OCI-LY1 (cell line): ENCODE measurements at regions not wholly inside any gene's neighbourhood (a gene's known extent, or its start where the extent isn't known, plus 50 kb on each side); places are given as distances from the start of the nearest gene placed in this dataset.

Source experiments
- H2AFZ ChIP-seq: fragments of 200-600 bp; sonication (generic), shearing (Covaris generic); 2 replicates; pipeline ENCODE4 v1.6.0; 2014; ENCODE audit warnings: antibody characterized with exemption, mild to moderate bottlenecking, low read length
- H3F3A ChIP-seq: fragments of 200-600 bp; sonication (generic), shearing (Covaris generic); 2 replicates; pipeline ENCODE4 v1.6.0; 2014; ENCODE audit warnings: mild to moderate bottlenecking, antibody characterized with exemption, low read length, moderate library complexity; ENCODE audit not compliant: insufficient read depth
- H3K27ac ChIP-seq: fragments of 200-600 bp; sonication (generic); 2 replicates; pipeline ENCODE4 v1.5.1; 2014; ENCODE audit warnings: low read length, mixed run types, mild to moderate bottlenecking, low read depth; ENCODE audit not compliant: poor library complexity, severe bottlenecking
- H3K27me3 ChIP-seq: fragments of 200-600 bp; sonication (generic); 2 replicates; pipeline ENCODE4 v1.6.0; 2014; ENCODE audit warnings: antibody characterized with exemption, mild to moderate bottlenecking, low read length, moderate library complexity; ENCODE audit not compliant: insufficient read depth
- H3K36me3 ChIP-seq: fragments of 200-600 bp; sonication (generic); 2 replicates; pipeline ENCODE4 v1.6.1; 2014; ENCODE audit warnings: mild to moderate bottlenecking, antibody characterized with exemption, low read length, moderate library complexity, mixed read lengths; ENCODE audit not compliant: insufficient read depth
- H3K4me1 ChIP-seq: fragments of 200-600 bp; sonication (generic); 2 replicates; pipeline ENCODE4 v1.5.1; 2014; ENCODE audit warnings: mild to moderate bottlenecking, low read length, moderate library complexity; ENCODE audit not compliant: insufficient read depth, severe bottlenecking
- H3K4me2 ChIP-seq: fragments of 200-600 bp; sonication (generic), shearing (Covaris generic); 2 replicates; pipeline ENCODE4 v1.6.1; 2014; ENCODE audit warnings: low read length
- H3K4me3 ChIP-seq: fragments of 200-600 bp; sonication (generic); 2 replicates; pipeline ENCODE4 v1.5.1; 2014; ENCODE audit warnings: low read length, low read depth, mild to moderate bottlenecking, mixed read lengths; ENCODE audit not compliant: poor library complexity, severe bottlenecking
- H3K79me2 ChIP-seq: fragments of 200-600 bp; shearing (Covaris generic); 2 replicates; pipeline ENCODE4 v1.6.1; 2016; ENCODE audit warnings: mixed run types, low read length, mixed read lengths; ENCODE audit not compliant: insufficient read depth
- H3K9ac ChIP-seq: fragments of 200-600 bp; sonication (generic), shearing (Covaris generic); 2 replicates; pipeline ENCODE4 v1.6.1; 2014; ENCODE audit warnings: mild to moderate bottlenecking, low read length, mixed read lengths
- H3K9me2 ChIP-seq: fragments of 200-600 bp; sonication (generic), shearing (Covaris generic); 2 replicates; pipeline ENCODE4 v1.6.1; 2014; ENCODE audit warnings: low read depth, mild to moderate bottlenecking, low read length, mixed read lengths
- H3K9me3 ChIP-seq: fragments of 200-600 bp; shearing (Covaris generic); 2 replicates; pipeline ENCODE4 v1.6.1; 2014; ENCODE audit warnings: low read length, mixed read lengths
- H4K20me1 ChIP-seq: fragments of 200-600 bp; sonication (generic), shearing (Covaris generic); 2 replicates; pipeline ENCODE4 v1.6.0; 2016; ENCODE audit warnings: mild to moderate bottlenecking, low read length; ENCODE audit not compliant: insufficient read depth
- EZH2 ChIP-seq: fragments of 200-600 bp; sonication (generic), shearing (Covaris generic); IDR thresholded peaks from 2 replicates; pipeline ENCODE4 v1.8.0; 2017; ENCODE audit warnings: borderline replicate concordance, mixed run types, mild to moderate bottlenecking, antibody characterized with exemption, low read length, moderate library complexity, mixed read lengths
- TF ChIP-seq, protein P1 (sequence below): fragments of 200-600 bp; sonication (generic), shearing (Covaris generic); IDR thresholded peaks from 2 replicates; pipeline ENCODE4 v1.5.1; 2017; ENCODE audit warnings: mild to moderate bottlenecking, antibody characterized with exemption, low read length, moderate library complexity, mixed read lengths

DNA sequence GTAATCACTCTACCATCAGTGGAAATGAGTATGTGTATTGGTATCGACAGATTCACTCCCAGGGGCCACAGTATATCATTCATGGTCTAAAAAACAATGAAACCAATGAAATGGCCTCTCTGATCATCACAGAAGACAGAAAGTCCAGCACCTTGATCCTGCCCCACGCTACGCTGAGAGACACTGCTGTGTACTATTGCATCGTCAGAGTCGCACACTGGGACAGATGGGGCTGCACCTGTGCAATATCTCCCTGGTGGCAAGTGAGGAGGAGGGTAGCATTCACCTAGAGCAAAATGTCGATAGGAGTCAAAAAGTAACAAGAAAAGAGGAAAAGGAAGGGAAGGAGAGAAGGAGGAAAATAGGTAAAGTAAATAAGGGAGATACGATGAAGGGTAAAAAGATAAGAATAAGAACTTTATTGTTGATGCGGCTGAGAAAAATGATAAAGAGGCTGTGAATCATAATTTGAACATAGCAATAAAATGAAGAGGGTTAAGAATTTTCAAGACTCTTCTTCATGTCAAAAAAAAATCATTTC is 450.5 kb upstream of the OR4E1 start:
- Histone ChIP-seq H4K20me1 (no peaks in the 10 kb centered on the region), H3K4me2 (no peak overlapping the region), H3K4me1 (no peaks in the 10 kb centered on the region), H3K27me3 (no peaks in the 10 kb centered on the region), H3K79me2 (no peaks in the 10 kb centered on the region), H2AFZ (no peak overlapping the region), H3K9me2 (no peaks in the 10 kb centered on the region), H3K9me3 (no peaks in the 10 kb centered on the region), H3K36me3 (no peaks in the 10 kb centered on the region), H3K4me3 (no peak overlapping the region), H3K27ac (no peak overlapping the region), H3F3A (no peaks in the 10 kb centered on the region), H3K9ac (no peak overlapping the region)
- TF ChIP-seq, protein P1, sequence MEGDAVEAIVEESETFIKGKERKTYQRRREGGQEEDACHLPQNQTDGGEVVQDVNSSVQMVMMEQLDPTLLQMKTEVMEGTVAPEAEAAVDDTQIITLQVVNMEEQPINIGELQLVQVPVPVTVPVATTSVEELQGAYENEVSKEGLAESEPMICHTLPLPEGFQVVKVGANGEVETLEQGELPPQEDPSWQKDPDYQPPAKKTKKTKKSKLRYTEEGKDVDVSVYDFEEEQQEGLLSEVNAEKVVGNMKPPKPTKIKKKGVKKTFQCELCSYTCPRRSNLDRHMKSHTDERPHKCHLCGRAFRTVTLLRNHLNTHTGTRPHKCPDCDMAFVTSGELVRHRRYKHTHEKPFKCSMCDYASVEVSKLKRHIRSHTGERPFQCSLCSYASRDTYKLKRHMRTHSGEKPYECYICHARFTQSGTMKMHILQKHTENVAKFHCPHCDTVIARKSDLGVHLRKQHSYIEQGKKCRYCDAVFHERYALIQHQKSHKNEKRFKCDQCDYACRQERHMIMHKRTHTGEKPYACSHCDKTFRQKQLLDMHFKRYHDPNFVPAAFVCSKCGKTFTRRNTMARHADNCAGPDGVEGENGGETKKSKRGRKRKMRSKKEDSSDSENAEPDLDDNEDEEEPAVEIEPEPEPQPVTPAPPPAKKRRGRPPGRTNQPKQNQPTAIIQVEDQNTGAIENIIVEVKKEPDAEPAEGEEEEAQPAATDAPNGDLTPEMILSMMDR: no peak
- TF ChIP-seq EZH2: no peak

- Histone ChIP-seq H2AFZ (no peak overlapping the region), H3K79me2 (no peaks in the 10 kb centered on the region), H3K4me3 (no peak overlapping the region), H4K20me1 (no peaks in the 10 kb centered on the region), H3K9me3 (no peaks in the 10 kb centered on the region), H3F3A (no peaks in the 10 kb centered on the region), H3K9me2 (no peaks in the 10 kb centered on the region), H3K36me3 (no peaks in the 10 kb centered on the region), H3K4me1 (no peaks in the 10 kb centered on the region), H3K27ac (no peak overlapping the region), H3K9ac (no peak overlapping the region), H3K27me3 (no peaks in the 10 kb centered on the region), H3K4me2 (no peak overlapping the region)
- no peak for TF ChIP-seq EZH2
- TF ChIP-seq, protein P1: no peak
These were observed 449.4 kb upstream of the OR4E1 start for GRCh38 chr14:22122829-22123560.

DNA sequence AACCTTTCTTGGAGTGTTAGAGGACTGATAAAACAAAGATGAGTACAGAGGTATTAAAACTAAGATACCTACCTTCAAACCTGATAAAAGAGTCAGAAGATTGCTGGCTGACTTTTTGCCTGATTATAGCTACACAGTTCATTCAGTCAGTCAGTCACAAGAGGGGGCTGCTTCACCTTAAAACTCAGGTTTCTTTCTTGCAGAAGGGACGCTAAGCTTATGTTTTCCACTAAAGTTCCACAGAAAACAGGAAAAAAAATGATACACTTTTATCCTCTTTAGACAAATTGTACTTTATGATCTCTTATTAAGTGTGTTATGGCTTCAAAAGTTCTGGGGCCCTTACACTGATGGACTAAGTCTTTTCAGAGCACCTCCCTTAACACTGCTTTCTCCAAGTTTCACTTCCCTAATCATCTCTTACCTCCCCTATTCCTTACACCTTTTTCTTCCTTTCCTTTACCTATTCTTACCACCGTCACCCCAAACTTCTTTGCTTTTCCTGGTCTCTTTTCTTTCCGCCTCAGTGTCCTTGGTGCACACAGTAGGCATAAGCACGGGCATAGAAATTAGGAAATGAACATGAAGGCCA is 448.7 kb upstream of the OR4E1 start:
- H3K27ac ChIP-seq: no peak overlapping the region
- no peak overlapping the region for H3K4me3 ChIP-seq
- H3K79me2 ChIP-seq: no peaks in the 10 kb centered on the region
- H3K4me1 ChIP-seq: no peaks in the 10 kb centered on the region
- no peaks in the 10 kb centered on the region for H4K20me1 ChIP-seq
- no peaks in the 10 kb centered on the region for H3K36me3 ChIP-seq
- no peaks in the 10 kb centered on the region for H3K27me3 ChIP-seq
- H3K9ac ChIP-seq: no peak overlapping the region
- H2AFZ ChIP-seq: no peak overlapping the region
- no peak overlapping the region for H3K4me2 ChIP-seq
- no peaks in the 10 kb centered on the region for H3F3A ChIP-seq
- no peak for TF ChIP-seq EZH2
- TF ChIP-seq, protein P1: peak; percentile 23; the same call in 1 of the 2 replicates
- H3K9me3 ChIP-seq: no peaks in the 10 kb centered on the region
- no peaks in the 10 kb centered on the region for H3K9me2 ChIP-seq
